ENCODE measurements at regions not wholly inside any gene's neighbourhood (a gene's known extent, or its start where the extent isn't known, plus 50 kb on each side); places are given as distances from the start of the nearest gene placed in this dataset.
A peak's percentile ranks its signal among the peaks of the same experiment; 100 is the strongest.

GRCh38 chr10:130780763-130781162 is 530.8 kb downstream of the TCERG1L start:
- DNase-seq, result no peak

- peak in 1 of 2 experiments; percentile 2 for DNase-seq
These were observed 530.3 kb downstream of the TCERG1L start for GRCh38 chr10:130781206-130781605.

GRCh38 chr10:130781623-130782022 is 529.9 kb downstream of the TCERG1L start:
- no peak for DNase-seq

GRCh38 chr10:130782467-130782866 is 529.1 kb downstream of the TCERG1L start:
- DNase-seq, result peak in 1 of 2 experiments; percentile 6

GRCh38 chr10:130784326-130784725 is 527.2 kb downstream of the TCERG1L start:
- DNase-seq, result no peak

GRCh38 chr10:130786365-130786966 is 525.1 kb downstream of the TCERG1L start:
- DNase-seq, result no peak

- DNase-seq, result no peak
These were observed 524.3 kb downstream of the TCERG1L start for GRCh38 chr10:130787243-130787642.

- DNase-seq, result no peak
These were observed 523.7 kb downstream of the TCERG1L start for GRCh38 chr10:130787821-130788220.

- DNase-seq, result no peak
These were observed 521.2 kb downstream of the TCERG1L start for GRCh38 chr10:130790339-130790738.

GRCh38 chr10:130792096-130792845 is 519.2 kb downstream of the TCERG1L start:
- DNase-seq, result no peak

- DNase-seq, result no peak
These were observed 515.7 kb downstream of the TCERG1L start for GRCh38 chr10:130795819-130796218.

- DNase-seq, result no peak
These were observed 512.0 kb downstream of the TCERG1L start for GRCh38 chr10:130799532-130799931.

GRCh38 chr10:130800281-130800680 is 511.2 kb downstream of the TCERG1L start:
- DNase-seq, result no peak

- no peak for DNase-seq
These were observed 510.2 kb downstream of the TCERG1L start for GRCh38 chr10:130801276-130801675.

GRCh38 chr10:130801784-130802183 is 509.7 kb downstream of the TCERG1L start:
- no peak for DNase-seq

- peak; percentile 11 to 51 for DNase-seq
These were observed 509.2 kb downstream of the TCERG1L start for GRCh38 chr10:130802301-130802700.

- no peak for DNase-seq
These were observed 507.2 kb downstream of the TCERG1L start for GRCh38 chr10:130804281-130804680.

GRCh38 chr10:130804778-130805634 is 506.5 kb downstream of the TCERG1L start:
- DNase-seq, result no peak

GRCh38 chr10:130805635-130806030 is 505.9 kb downstream of the TCERG1L start:
- no peak for DNase-seq

GRCh38 chr10:130806426-130806825 is 505.1 kb downstream of the TCERG1L start:
- no peak for DNase-seq

- DNase-seq, result no peak
These were observed 504.4 kb downstream of the TCERG1L start for GRCh38 chr10:130807096-130807495.

- DNase-seq, result no peak
These were observed 503.8 kb downstream of the TCERG1L start for GRCh38 chr10:130807721-130808120.

- no peak for DNase-seq
These were observed 503.3 kb downstream of the TCERG1L start for GRCh38 chr10:130808243-130808642.

GRCh38 chr10:130808686-130809085 is 502.8 kb downstream of the TCERG1L start:
- no peak for DNase-seq

Data from NCI-H526 (cell line).